ENCODE measurements at regions not wholly inside any gene's neighbourhood (a gene's known extent, or its start where the extent isn't known, plus 50 kb on each side); places are given as distances from the start of the nearest gene placed in this dataset.

DNA sequence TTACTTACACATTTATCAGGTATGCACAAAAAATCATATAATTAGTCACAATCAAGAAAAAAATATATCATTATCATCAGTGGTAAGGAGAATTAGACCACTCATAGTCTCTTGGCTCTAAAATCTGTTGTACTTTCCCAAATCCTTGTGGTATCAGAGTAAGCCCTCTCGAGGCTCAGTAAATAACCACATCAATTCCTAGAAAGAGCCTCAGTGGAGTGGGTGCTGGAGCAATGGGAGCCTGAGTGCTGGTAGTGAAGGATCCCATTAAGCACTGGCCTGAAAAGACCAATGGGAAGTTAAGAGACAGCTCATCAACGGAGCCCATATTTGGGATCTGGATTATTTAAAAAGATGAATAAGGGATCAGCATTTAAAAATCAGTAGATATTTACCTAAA is 130.3 kb upstream of the EFNA5 start:
- TF ChIP-seq, protein P1, sequence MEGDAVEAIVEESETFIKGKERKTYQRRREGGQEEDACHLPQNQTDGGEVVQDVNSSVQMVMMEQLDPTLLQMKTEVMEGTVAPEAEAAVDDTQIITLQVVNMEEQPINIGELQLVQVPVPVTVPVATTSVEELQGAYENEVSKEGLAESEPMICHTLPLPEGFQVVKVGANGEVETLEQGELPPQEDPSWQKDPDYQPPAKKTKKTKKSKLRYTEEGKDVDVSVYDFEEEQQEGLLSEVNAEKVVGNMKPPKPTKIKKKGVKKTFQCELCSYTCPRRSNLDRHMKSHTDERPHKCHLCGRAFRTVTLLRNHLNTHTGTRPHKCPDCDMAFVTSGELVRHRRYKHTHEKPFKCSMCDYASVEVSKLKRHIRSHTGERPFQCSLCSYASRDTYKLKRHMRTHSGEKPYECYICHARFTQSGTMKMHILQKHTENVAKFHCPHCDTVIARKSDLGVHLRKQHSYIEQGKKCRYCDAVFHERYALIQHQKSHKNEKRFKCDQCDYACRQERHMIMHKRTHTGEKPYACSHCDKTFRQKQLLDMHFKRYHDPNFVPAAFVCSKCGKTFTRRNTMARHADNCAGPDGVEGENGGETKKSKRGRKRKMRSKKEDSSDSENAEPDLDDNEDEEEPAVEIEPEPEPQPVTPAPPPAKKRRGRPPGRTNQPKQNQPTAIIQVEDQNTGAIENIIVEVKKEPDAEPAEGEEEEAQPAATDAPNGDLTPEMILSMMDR (IDR thresholded peaks at IDR 0.05; ENCODE audit: poor library complexity) = no peak
- TF ChIP-seq EZH2phosphoT487 (IDR thresholded peaks at IDR 0.05; ENCODE audit: low read depth, severe bottlenecking, unreplicated experiment) (no peak), EZH2 (IDR thresholded peaks at IDR 0.05; ENCODE audit: borderline replicate concordance) (no peak)

All from hepatocyte (in vitro differentiated cells).